WTC11 (cell line): ENCODE measurements at regions not wholly inside any gene's neighbourhood (a gene's known extent, or its start where the extent isn't known, plus 50 kb on each side); places are given as distances from the start of the nearest gene placed in this dataset.
A peak's percentile ranks its signal among the peaks of the same experiment; 100 is the strongest.

Source experiments
- ATAC-seq: fragments of 200-7000 bp; cut with Tn5 transposase; 2 replicates; pipeline ENCODE4 v1.10.0; 2021; ENCODE audit warnings: mild to moderate bottlenecking, moderate library complexity
- CTCF ChIA-PET: fragments of 300-600 bp; sonication (Branson Sonifier 250); formaldehyde crosslinking; loops from one replicate; lab custom pipeline; 2021; ENCODE audit warnings: antibody characterized with exemption; lab: Charles Lee
- POLR2A ChIA-PET: fragments of 350-600 bp; sonication (Branson Sonifier 250); formaldehyde crosslinking; loops from one replicate; lab custom pipeline; 2021; ENCODE audit warnings: antibody characterized with exemption; lab: Charles Lee
- DNase-seq: peaks from one replicate; pipeline ENCODE4 v3.0.0; 2021; ENCODE audit warnings: low spot score
- H3K27ac Mint-ChIP-seq: 2 replicates; pipeline ENCODE4 v1.8.0; 2021; ENCODE audit warnings: mixed read lengths
- H3K27me3 Mint-ChIP-seq: 2 replicates; pipeline ENCODE4 v1.8.0; 2021; ENCODE audit warnings: low read depth, mild to moderate bottlenecking, moderate library complexity, mixed read lengths
- H3K36me3 Mint-ChIP-seq: 2 replicates; pipeline ENCODE4 v1.8.0; 2021; ENCODE audit warnings: mixed read lengths
- H3K4me1 Mint-ChIP-seq: 2 replicates; pipeline ENCODE4 v1.8.0; 2022; ENCODE audit warnings: mixed read lengths
- H3K4me3 Mint-ChIP-seq: 2 replicates; pipeline ENCODE4 v1.8.0; 2021; ENCODE audit warnings: mild to moderate bottlenecking, moderate library complexity, mixed read lengths
- H3K9me3 Mint-ChIP-seq: 2 replicates; pipeline ENCODE4 v1.8.0; 2021; ENCODE audit warnings: mixed read lengths
- ESRRA ChIP-seq: sonication (generic); formaldehyde crosslinking; IDR thresholded peaks from 2 replicates; pipeline ENCODE4 v1.8.1; 2022; ENCODE audit warnings: mild to moderate bottlenecking, missing genetic modification reagents, borderline replicate concordance
- ETV6 ChIP-seq: sonication (generic); formaldehyde crosslinking; IDR thresholded peaks from 2 replicates; pipeline ENCODE4 v1.8.1; 2022; ENCODE audit warnings: mild to moderate bottlenecking, missing genetic modification reagents
- JAZF1 ChIP-seq: fragments of 250-450 bp; sonication (Bioruptor Pico); IDR thresholded peaks from 2 replicates; pipeline ENCODE4 v1.9.0; 2021; ENCODE audit warnings: moderate library complexity, mild to moderate bottlenecking, inconsistent platforms
- KAT7 ChIP-seq: sonication (generic); formaldehyde crosslinking; IDR thresholded peaks from 2 replicates; pipeline ENCODE4 v1.8.1; 2023; ENCODE audit warnings: missing genetic modification reagents, mild to moderate bottlenecking, borderline replicate concordance
- NFATC4 ChIP-seq: fragments of 250-450 bp; sonication (Bioruptor Pico); IDR thresholded peaks from 2 replicates; pipeline ENCODE4 v1.9.0; 2021; ENCODE audit warnings: mild to moderate bottlenecking
- NFYB ChIP-seq: sonication (generic); formaldehyde crosslinking; conservative IDR thresholded peaks from 2 replicates; pipeline ENCODE4 v1.8.0; 2022; ENCODE audit warnings: low read depth, missing genetic modification reagents
- TP53 ChIP-seq: sonication (generic); formaldehyde crosslinking; IDR thresholded peaks from 2 replicates; pipeline ENCODE4 v1.8.1; 2023; ENCODE audit warnings: mild to moderate bottlenecking, missing genetic modification reagents
- ZNF396 ChIP-seq: fragments of 250-450 bp; sonication (Bioruptor Pico); IDR thresholded peaks from 2 replicates; pipeline ENCODE4 v1.8.0; 2021; ENCODE audit warnings: mild to moderate bottlenecking, moderate library complexity, borderline replicate concordance
- ZNF416 ChIP-seq: fragments of 250-450 bp; sonication (Bioruptor Pico); IDR thresholded peaks from 2 replicates; pipeline ENCODE4 v1.9.0; 2021; ENCODE audit warnings: mild to moderate bottlenecking, inconsistent platforms
- ZNF423 ChIP-seq: fragments of 250-450 bp; sonication (Bioruptor Pico); IDR thresholded peaks from 2 replicates; pipeline ENCODE4 v2.1.2; 2022; ENCODE audit warnings: mild to moderate bottlenecking, moderate library complexity
- ZNF671 ChIP-seq: fragments of 250-450 bp; sonication (Bioruptor Pico); IDR thresholded peaks from 2 replicates; pipeline ENCODE4 v1.8.0; 2021; ENCODE audit warnings: mild to moderate bottlenecking
- TF ChIP-seq, protein P1 (sequence below): sonication (generic); formaldehyde crosslinking; IDR thresholded peaks from 2 replicates; pipeline ENCODE4 v1.8.0; 2022; ENCODE audit warnings: mild to moderate bottlenecking, missing genetic modification reagents
- TF ChIP-seq, protein P2 (sequence below): fragments of 250-450 bp; sonication (Bioruptor Pico); conservative IDR thresholded peaks from 2 replicates; pipeline ENCODE4 v1.9.0; 2021; ENCODE audit warnings: mild to moderate bottlenecking
- TF ChIP-seq, protein P3 (sequence below): fragments of 250-450 bp; sonication (Bioruptor Pico); IDR thresholded peaks from 2 replicates; pipeline ENCODE4 v1.9.0; 2021; ENCODE audit warnings: mild to moderate bottlenecking
- TF ChIP-seq, protein P4 (sequence below): sonication (generic); formaldehyde crosslinking; IDR thresholded peaks from 2 replicates; pipeline ENCODE4 v1.8.1; 2023; ENCODE audit warnings: mild to moderate bottlenecking, missing genetic modification reagents, moderate library complexity
- TF ChIP-seq, protein P5 (sequence below): sonication (generic); formaldehyde crosslinking; IDR thresholded peaks from 2 replicates; pipeline ENCODE4 v1.8.1; 2023; ENCODE audit warnings: mild to moderate bottlenecking, missing genetic modification reagents, borderline replicate concordance
- TF ChIP-seq, protein P6 (sequence below): sonication (generic); formaldehyde crosslinking; IDR thresholded peaks from 2 replicates; pipeline ENCODE4 v1.8.1; 2023; ENCODE audit warnings: mild to moderate bottlenecking, missing genetic modification reagents, moderate library complexity
- TF ChIP-seq, protein P7 (sequence below): sonication (generic); formaldehyde crosslinking; conservative IDR thresholded peaks from 2 replicates; pipeline ENCODE4 v1.8.1; 2022; ENCODE audit warnings: mild to moderate bottlenecking, missing genetic modification reagents
- TF ChIP-seq, protein P8 (sequence below): sonication (generic); formaldehyde crosslinking; IDR thresholded peaks from 2 replicates; pipeline ENCODE4 v1.8.1; 2022; ENCODE audit warnings: missing genetic modification reagents, borderline replicate concordance
- TF ChIP-seq, protein P9 (sequence below): sonication (generic); formaldehyde crosslinking; conservative IDR thresholded peaks from 2 replicates; pipeline ENCODE4 v1.8.1; 2023; ENCODE audit warnings: mild to moderate bottlenecking, low read depth, missing genetic modification reagents, moderate library complexity

DNA sequence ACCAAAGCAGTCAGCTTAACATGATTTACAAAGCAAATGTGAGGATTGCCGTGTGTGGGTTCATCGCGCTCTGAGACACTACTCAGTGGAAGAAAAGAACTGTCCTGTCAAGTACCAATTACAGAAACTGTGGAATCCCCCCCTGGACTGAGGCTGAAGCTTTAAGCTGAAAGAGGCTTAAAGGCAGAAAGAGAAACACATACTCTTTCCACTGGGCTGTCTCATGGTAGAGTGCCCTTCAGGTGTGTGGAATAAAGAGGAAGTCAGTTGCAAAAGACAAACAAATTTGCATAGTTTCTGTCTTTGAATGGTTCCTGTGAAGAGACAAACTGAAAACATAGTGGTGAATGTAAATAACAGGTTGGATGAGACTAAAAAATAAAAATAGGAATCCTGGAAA, 560.4 kb upstream of the SYNCRIP start (continued):
- TF ChIP-seq, protein P1, sequence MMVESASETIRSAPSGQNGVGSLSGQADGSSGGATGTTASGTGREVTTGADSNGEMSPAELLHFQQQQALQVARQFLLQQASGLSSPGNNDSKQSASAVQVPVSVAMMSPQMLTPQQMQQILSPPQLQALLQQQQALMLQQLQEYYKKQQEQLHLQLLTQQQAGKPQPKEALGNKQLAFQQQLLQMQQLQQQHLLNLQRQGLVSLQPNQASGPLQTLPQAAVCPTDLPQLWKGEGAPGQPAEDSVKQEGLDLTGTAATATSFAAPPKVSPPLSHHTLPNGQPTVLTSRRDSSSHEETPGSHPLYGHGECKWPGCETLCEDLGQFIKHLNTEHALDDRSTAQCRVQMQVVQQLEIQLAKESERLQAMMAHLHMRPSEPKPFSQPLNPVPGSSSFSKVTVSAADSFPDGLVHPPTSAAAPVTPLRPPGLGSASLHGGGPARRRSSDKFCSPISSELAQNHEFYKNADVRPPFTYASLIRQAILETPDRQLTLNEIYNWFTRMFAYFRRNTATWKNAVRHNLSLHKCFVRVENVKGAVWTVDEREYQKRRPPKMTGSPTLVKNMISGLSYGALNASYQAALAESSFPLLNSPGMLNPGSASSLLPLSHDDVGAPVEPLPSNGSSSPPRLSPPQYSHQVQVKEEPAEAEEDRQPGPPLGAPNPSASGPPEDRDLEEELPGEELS (CRISPR knock-in tag), result no peak
- TF ChIP-seq, protein P2, sequence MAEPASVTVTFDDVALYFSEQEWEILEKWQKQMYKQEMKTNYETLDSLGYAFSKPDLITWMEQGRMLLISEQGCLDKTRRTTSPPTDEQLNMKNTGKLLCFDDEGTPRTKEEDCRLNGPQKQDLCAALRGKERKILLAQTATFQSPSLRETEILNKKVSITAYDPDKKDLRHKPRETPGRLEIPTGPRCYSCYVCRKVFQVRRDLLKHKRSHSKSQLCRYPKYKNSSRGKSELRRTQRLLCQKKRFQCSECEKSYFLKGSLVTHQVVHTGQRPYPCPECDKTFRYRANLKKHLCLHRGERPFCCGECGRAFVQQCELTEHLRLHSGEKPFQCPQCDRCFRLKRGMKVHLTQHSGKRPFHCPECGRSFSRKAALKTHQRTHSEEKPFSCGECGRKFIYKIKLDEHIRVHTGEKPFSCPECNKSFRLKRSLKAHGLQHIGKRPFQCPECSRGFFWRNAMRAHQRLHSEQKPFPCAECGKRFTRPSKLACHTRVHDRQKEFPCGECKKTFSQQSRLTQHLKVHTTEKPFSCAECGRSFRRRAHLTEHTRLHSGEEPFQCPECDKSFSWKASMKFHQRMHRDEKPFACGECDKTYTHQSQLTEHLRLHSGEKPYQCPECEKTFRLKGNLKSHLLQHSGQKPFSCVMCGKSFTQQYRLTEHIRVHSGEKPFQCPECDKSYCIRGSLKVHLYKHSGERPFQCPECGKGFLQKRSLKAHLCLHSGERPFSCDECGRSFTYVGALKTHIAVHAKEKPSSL (CRISPR knock-in tag), result no peak
- TF ChIP-seq ZNF423 (CRISPR knock-in tag) (no peak), NFYB (no peak), ZNF396 (CRISPR knock-in tag) (no peak), NFATC4 (no peak), ETV6 (CRISPR knock-in tag) (no peak), ESRRA (CRISPR knock-in tag) (no peak)
- TF ChIP-seq, protein P3, sequence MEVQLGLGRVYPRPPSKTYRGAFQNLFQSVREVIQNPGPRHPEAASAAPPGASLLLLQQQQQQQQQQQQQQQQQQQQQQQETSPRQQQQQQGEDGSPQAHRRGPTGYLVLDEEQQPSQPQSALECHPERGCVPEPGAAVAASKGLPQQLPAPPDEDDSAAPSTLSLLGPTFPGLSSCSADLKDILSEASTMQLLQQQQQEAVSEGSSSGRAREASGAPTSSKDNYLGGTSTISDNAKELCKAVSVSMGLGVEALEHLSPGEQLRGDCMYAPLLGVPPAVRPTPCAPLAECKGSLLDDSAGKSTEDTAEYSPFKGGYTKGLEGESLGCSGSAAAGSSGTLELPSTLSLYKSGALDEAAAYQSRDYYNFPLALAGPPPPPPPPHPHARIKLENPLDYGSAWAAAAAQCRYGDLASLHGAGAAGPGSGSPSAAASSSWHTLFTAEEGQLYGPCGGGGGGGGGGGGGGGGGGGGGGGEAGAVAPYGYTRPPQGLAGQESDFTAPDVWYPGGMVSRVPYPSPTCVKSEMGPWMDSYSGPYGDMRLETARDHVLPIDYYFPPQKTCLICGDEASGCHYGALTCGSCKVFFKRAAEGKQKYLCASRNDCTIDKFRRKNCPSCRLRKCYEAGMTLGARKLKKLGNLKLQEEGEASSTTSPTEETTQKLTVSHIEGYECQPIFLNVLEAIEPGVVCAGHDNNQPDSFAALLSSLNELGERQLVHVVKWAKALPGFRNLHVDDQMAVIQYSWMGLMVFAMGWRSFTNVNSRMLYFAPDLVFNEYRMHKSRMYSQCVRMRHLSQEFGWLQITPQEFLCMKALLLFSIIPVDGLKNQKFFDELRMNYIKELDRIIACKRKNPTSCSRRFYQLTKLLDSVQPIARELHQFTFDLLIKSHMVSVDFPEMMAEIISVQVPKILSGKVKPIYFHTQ, result no peak
- TF ChIP-seq, protein P4, sequence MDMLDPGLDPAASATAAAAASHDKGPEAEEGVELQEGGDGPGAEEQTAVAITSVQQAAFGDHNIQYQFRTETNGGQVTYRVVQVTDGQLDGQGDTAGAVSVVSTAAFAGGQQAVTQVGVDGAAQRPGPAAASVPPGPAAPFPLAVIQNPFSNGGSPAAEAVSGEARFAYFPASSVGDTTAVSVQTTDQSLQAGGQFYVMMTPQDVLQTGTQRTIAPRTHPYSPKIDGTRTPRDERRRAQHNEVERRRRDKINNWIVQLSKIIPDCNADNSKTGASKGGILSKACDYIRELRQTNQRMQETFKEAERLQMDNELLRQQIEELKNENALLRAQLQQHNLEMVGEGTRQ, result no peak
- TF ChIP-seq, protein P5, sequence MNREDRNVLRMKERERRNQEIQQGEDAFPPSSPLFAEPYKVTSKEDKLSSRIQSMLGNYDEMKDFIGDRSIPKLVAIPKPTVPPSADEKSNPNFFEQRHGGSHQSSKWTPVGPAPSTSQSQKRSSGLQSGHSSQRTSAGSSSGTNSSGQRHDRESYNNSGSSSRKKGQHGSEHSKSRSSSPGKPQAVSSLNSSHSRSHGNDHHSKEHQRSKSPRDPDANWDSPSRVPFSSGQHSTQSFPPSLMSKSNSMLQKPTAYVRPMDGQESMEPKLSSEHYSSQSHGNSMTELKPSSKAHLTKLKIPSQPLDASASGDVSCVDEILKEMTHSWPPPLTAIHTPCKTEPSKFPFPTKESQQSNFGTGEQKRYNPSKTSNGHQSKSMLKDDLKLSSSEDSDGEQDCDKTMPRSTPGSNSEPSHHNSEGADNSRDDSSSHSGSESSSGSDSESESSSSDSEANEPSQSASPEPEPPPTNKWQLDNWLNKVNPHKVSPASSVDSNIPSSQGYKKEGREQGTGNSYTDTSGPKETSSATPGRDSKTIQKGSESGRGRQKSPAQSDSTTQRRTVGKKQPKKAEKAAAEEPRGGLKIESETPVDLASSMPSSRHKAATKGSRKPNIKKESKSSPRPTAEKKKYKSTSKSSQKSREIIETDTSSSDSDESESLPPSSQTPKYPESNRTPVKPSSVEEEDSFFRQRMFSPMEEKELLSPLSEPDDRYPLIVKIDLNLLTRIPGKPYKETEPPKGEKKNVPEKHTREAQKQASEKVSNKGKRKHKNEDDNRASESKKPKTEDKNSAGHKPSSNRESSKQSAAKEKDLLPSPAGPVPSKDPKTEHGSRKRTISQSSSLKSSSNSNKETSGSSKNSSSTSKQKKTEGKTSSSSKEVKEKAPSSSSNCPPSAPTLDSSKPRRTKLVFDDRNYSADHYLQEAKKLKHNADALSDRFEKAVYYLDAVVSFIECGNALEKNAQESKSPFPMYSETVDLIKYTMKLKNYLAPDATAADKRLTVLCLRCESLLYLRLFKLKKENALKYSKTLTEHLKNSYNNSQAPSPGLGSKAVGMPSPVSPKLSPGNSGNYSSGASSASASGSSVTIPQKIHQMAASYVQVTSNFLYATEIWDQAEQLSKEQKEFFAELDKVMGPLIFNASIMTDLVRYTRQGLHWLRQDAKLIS (CRISPR knock-in tag), result no peak

DNA sequence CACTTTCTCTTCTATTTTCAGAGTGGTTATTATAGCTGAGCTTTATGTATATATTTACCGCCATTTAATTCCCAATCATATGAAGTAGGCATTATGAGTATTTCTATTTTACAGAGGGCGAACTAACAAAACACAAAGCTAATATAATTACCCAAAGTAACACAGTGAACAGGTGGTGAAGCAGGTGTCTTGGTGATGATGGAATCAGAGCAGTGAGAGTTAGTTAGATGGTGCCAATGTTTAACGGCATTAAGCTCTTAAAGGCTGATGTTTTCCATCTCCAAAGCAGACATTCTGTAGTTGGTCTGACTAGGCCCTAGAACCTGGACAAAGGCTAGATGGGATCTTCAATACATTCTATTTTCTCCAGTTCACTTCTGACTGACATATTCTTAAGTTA, 551.1 kb upstream of the SYNCRIP start:
- ATAC-seq, result no peak
- 0 out of 2 replicates have a peak overlapping the region, but pooled peaks have one; percentile 7 for H3K27ac Mint-ChIP-seq
- H3K27me3 Mint-ChIP-seq, result no peaks in the 10 kb centered on the region
- CTCF ChIA-PET, result no interaction called here
- no peak overlapping the region for H3K4me3 Mint-ChIP-seq
- DNase-seq, result no peak
- H3K36me3 Mint-ChIP-seq, result no peaks in the 10 kb centered on the region
- peaks cover 17% of the 10 kb centered on the region for H3K4me1 Mint-ChIP-seq
- H3K9me3 Mint-ChIP-seq, result peaks cover 23% of the 10 kb centered on the region
- POLR2A ChIA-PET, result no interaction called here
- TF ChIP-seq, protein P6, sequence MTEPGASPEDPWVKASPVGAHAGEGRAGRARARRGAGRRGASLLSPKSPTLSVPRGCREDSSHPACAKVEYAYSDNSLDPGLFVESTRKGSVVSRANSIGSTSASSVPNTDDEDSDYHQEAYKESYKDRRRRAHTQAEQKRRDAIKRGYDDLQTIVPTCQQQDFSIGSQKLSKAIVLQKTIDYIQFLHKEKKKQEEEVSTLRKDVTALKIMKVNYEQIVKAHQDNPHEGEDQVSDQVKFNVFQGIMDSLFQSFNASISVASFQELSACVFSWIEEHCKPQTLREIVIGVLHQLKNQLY, result no peak
- TF ChIP-seq, protein P7, sequence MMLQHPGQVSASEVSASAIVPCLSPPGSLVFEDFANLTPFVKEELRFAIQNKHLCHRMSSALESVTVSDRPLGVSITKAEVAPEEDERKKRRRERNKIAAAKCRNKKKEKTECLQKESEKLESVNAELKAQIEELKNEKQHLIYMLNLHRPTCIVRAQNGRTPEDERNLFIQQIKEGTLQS (CRISPR knock-in tag), result no peak
- TF ChIP-seq KAT7 (CRISPR knock-in tag) (no peak), ZNF671 (CRISPR knock-in tag) (no peak), ZNF416 (CRISPR knock-in tag) (no peak), TP53 (CRISPR knock-in tag) (no peak), JAZF1 (CRISPR knock-in tag) (no peak)
- TF ChIP-seq, protein P8, sequence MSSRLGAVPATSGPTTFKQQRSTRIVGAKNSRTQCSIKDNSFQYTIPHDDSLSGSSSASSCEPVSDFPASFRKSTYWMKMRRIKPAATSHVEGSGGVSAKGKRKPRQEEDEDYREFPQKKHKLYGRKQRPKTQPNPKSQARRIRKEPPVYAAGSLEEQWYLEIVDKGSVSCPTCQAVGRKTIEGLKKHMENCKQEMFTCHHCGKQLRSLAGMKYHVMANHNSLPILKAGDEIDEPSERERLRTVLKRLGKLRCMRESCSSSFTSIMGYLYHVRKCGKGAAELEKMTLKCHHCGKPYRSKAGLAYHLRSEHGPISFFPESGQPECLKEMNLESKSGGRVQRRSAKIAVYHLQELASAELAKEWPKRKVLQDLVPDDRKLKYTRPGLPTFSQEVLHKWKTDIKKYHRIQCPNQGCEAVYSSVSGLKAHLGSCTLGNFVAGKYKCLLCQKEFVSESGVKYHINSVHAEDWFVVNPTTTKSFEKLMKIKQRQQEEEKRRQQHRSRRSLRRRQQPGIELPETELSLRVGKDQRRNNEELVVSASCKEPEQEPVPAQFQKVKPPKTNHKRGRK (CRISPR knock-in tag), result no peak
- TF ChIP-seq, protein P9, sequence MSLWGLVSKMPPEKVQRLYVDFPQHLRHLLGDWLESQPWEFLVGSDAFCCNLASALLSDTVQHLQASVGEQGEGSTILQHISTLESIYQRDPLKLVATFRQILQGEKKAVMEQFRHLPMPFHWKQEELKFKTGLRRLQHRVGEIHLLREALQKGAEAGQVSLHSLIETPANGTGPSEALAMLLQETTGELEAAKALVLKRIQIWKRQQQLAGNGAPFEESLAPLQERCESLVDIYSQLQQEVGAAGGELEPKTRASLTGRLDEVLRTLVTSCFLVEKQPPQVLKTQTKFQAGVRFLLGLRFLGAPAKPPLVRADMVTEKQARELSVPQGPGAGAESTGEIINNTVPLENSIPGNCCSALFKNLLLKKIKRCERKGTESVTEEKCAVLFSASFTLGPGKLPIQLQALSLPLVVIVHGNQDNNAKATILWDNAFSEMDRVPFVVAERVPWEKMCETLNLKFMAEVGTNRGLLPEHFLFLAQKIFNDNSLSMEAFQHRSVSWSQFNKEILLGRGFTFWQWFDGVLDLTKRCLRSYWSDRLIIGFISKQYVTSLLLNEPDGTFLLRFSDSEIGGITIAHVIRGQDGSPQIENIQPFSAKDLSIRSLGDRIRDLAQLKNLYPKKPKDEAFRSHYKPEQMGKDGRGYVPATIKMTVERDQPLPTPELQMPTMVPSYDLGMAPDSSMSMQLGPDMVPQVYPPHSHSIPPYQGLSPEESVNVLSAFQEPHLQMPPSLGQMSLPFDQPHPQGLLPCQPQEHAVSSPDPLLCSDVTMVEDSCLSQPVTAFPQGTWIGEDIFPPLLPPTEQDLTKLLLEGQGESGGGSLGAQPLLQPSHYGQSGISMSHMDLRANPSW (CRISPR knock-in tag), result no peak
